ENCODE measurements at regions not wholly inside any gene's neighbourhood (a gene's known extent, or its start where the extent isn't known, plus 50 kb on each side); places are given as distances from the start of the nearest gene placed in this dataset.

DNA sequence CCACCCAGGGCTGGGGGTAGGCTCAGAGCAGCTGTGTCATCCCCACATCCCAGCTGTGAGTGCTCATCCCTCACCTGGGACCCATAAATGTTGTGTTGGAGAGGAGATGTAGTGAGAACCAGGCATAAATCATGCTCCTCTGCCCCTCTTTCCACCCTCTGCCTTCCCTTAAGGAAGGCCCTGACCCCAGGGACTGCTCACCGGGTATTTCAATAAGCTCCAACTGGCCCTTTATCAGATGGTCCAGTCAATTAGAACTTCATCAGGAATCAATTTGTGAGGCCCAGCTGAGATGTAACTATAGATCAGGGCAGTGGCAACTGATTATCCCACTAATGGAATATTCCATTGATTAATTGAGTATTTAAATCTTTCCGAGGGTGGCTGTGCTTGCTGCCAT lies 50.8 kb upstream of the NTRK3 start:
- TF ChIP-seq CTCF (IDR thresholded peaks at IDR 0.05; ENCODE audit: control insufficient read depth, extremely low read depth, insufficient read depth), result no peak
- no peak for DNase-seq (ENCODE audit: low read depth)
- H3K4me3 ChIP-seq (ENCODE audit: low read depth, low read length), result no peak overlapping the region

Data from LNCaP clone FGC (cell line).